HepG2 (cell line): ENCODE measurements at regions not wholly inside any gene's neighbourhood (a gene's known extent, or its start where the extent isn't known, plus 50 kb on each side); places are given as distances from the start of the nearest gene placed in this dataset.

Source experiments
- ATAC-seq: fragments of 200-7000 bp; cut with Tn5 transposase; 3 replicates; pipeline ENCODE4 v1.9.1; 2020; ENCODE audit warnings: mild to moderate bottlenecking, moderate library complexity
- BruUV-seq: library from RNA; stranded (reverse); fragments of 400-500 nt; replicated peaks from 2 replicates; lab custom pipeline; 2021; lab: Mats Ljungman, UMichigan
- CTCF ChIA-PET: fragments of 300-600 bp; formaldehyde crosslinking; extraction: SDS; loops from one replicate; lab custom pipeline; 2021; ENCODE audit warnings: low total read pairs, inconsistent platforms, low intra/inter-chr PET ratio; lab: Yijun Ruan, JAX
- POLR2A ChIA-PET: fragments of 350-600 bp; sonication (Branson Sonifier 250); formaldehyde crosslinking; loops from one replicate; lab custom pipeline; 2020; ENCODE audit warnings: antibody characterized with exemption, inconsistent platforms; lab: Yijun Ruan, JAX
- DNase-seq: peaks from one replicate; pipeline ENCODE4 v3.0.0-alpha.2; 2015; ENCODE audit warnings: low spot score
- FAIRE-seq: peaks from 3 replicates; lab custom pipeline; 2011; peaks lifted over from hg19 to GRCh38; lab: Jason Lieb, UNC
- H2AFZ ChIP-seq: one replicate; pipeline ENCODE4 v1.6.1; 2011; ENCODE audit warnings: low read length, inconsistent platforms
- H3K27ac ChIP-seq: fragments of 300-600 bp; 3 replicates; pipeline ENCODE4 v1.8.0; 2011; ENCODE audit warnings: mixed run types, mild to moderate bottlenecking, mixed read lengths, low read length, inconsistent platforms; ENCODE audit not compliant: insufficient read depth; ENCODE audit errors: extremely low read length
- H3K27me3 ChIP-seq, 2 experiments: fragments of 200-600 bp in 1 of 2; 2 replicates in 1 of 2; 3 replicates in 1 of 2; pipeline versions ENCODE4 v1.6.0 to v1.8.0; 2011; ENCODE audit warnings: low read length in 2 of 2, mild to moderate bottlenecking in 2 of 2, moderate library complexity in 2 of 2, inconsistent platforms in 1 of 2; ENCODE audit not compliant: insufficient read depth in 2 of 2, control insufficient read depth in 1 of 2
- H3K36me3 ChIP-seq, 2 experiments: fragments of 200-600 bp in 1 of 2; replicated peaks in 1 of 2; 2 replicates in 1 of 2; 3 replicates in 1 of 2; pipeline versions ENCODE4 v1.5.1 to v1.8.0; 2011; ENCODE audit warnings: low read length in 2 of 2, inconsistent platforms in 1 of 2; ENCODE audit not compliant: insufficient read depth in 2 of 2, control insufficient read depth in 1 of 2
- H3K4me1 ChIP-seq: 2 replicates; pipeline ENCODE4 v1.5.1; 2012; ENCODE audit warnings: low read length, inconsistent platforms; ENCODE audit not compliant: insufficient read depth
- H3K4me2 ChIP-seq: 2 replicates; pipeline ENCODE4 v1.6.0; 2011; ENCODE audit warnings: low read depth, low read length, inconsistent platforms
- H3K4me3 ChIP-seq, 3 experiments: fragments of 200-600 bp in 1 of 3; sonication (generic), shearing (Covaris generic) in 1 of 3; replicated peaks in 1 of 3; 2 replicates each; pipeline ENCODE4 v1.5.1; 2011 to 2016; ENCODE audit warnings: low read length in 3 of 3, inconsistent platforms in 2 of 3, low read depth in 2 of 3, mild to moderate bottlenecking in 2 of 3, control low read depth in 1 of 3, mixed read lengths in 1 of 3; ENCODE audit not compliant: insufficient read depth in 1 of 3
- H3K79me2 ChIP-seq: one replicate; pipeline ENCODE4 v1.6.1; 2011; ENCODE audit warnings: low read length, inconsistent platforms; ENCODE audit not compliant: insufficient read depth
- H3K9ac ChIP-seq: 2 replicates; pipeline ENCODE4 v1.6.0; 2011; ENCODE audit warnings: mild to moderate bottlenecking, low read depth, low read length, inconsistent platforms; ENCODE audit not compliant: insufficient read depth
- H3K9me3 ChIP-seq: 2 replicates; pipeline ENCODE4 v1.5.1; 2012; ENCODE audit warnings: mild to moderate bottlenecking, low read length
- H4K20me1 ChIP-seq: 2 replicates; pipeline ENCODE4 v1.6.0; 2011; ENCODE audit warnings: inconsistent platforms, mild to moderate bottlenecking, low read length, moderate library complexity; ENCODE audit not compliant: insufficient read depth
- ATF7 ChIP-seq, 2 experiments: fragments of 450-650 bp in 1 of 2; sonication (generic) in 1 of 2; formaldehyde crosslinking in 1 of 2; IDR thresholded peaks; 2 replicates each; pipeline versions ENCODE4 v1.4.0 to v1.6.1; 2016 to 2020; ENCODE audit warnings: antibody characterized with exemption in 1 of 2, mild to moderate bottlenecking in 1 of 2, missing genetic modification reagents in 1 of 2
- ATF7-NPFF ChIP-seq: sonication (generic); formaldehyde crosslinking; IDR thresholded peaks from 2 replicates; pipeline ENCODE4 v1.8.1; 2023; ENCODE audit warnings: mild to moderate bottlenecking, low read depth, missing genetic modification reagents, moderate library complexity
- CTCF ChIP-seq: sonication (generic); formaldehyde crosslinking; IDR thresholded peaks from 2 replicates; pipeline ENCODE4 v1.5.0; 2020; ENCODE audit warnings: mild to moderate bottlenecking, missing genetic modification reagents, moderate library complexity
- E2F2 ChIP-seq: sonication (generic); formaldehyde crosslinking; IDR thresholded peaks from 2 replicates; pipeline ENCODE4 v1.4.0; 2020; ENCODE audit warnings: missing genetic modification reagents, borderline replicate concordance
- HNRNPK ChIP-seq: fragments of 200-400 bp; formaldehyde crosslinking; IDR thresholded peaks from 2 replicates; pipeline ENCODE4 v1.6.1; 2018; ENCODE audit warnings: low read length, low read depth, moderate library complexity, mild to moderate bottlenecking; ENCODE audit not compliant: poor library complexity, severe bottlenecking
- MLLT10 ChIP-seq: sonication (generic); formaldehyde crosslinking; IDR thresholded peaks from 2 replicates; pipeline ENCODE4 v1.4.0; 2020; ENCODE audit warnings: missing genetic modification reagents
- SP4 ChIP-seq: sonication (generic); formaldehyde crosslinking; IDR thresholded peaks from 2 replicates; pipeline ENCODE4 v1.8.1; 2023; ENCODE audit warnings: mild to moderate bottlenecking, missing genetic modification reagents
- ZNF260 ChIP-seq: sonication (generic); formaldehyde crosslinking; IDR thresholded peaks from 2 replicates; pipeline ENCODE4 v1.4.0; 2020; ENCODE audit warnings: missing genetic modification reagents, low read depth, mild to moderate bottlenecking, borderline replicate concordance
- ZNF44 ChIP-seq: sonication (generic); formaldehyde crosslinking; IDR thresholded peaks from 2 replicates; pipeline ENCODE4 v1.5.1; 2020; ENCODE audit warnings: mild to moderate bottlenecking, missing genetic modification reagents
- ZNF552 ChIP-seq: sonication (generic); formaldehyde crosslinking; IDR thresholded peaks from 2 replicates; pipeline ENCODE4 v1.9.0; 2022; ENCODE audit warnings: missing genetic modification reagents, mild to moderate bottlenecking, borderline replicate concordance
- ZNF614 ChIP-seq: IDR thresholded peaks from 2 replicates; pipeline ENCODE4 v1.6.1; 2018; ENCODE audit warnings: missing biosample characterization, missing genetic modification reagents, inconsistent platforms, borderline replicate concordance
- ZNF816 ChIP-seq: sonication (generic); formaldehyde crosslinking; IDR thresholded peaks from 2 replicates; pipeline ENCODE4 v1.8.0; 2022; ENCODE audit warnings: missing genetic modification reagents, mild to moderate bottlenecking, borderline replicate concordance
- ZNF878 ChIP-seq: sonication (generic); formaldehyde crosslinking; IDR thresholded peaks from 2 replicates; pipeline ENCODE4 v1.8.1; 2023; ENCODE audit warnings: mild to moderate bottlenecking, missing genetic modification reagents, moderate library complexity
- WGBS: methylation state at CpG from one replicate; pipeline ENCODE4 v1.1.6; 2017; ENCODE audit warnings: low lambda C conversion rate; 5-methylcytosine and 5-hydroxymethylcytosine counted together
- in situ Hi-C: cut with HindIII; loops from 2 replicates; pipeline ENCODE4 v1.10.0; 2017; ENCODE audit warnings: low pct_unique_long_range_greater_than_20kb; ENCODE audit not compliant: extremely low pct_ligation_motif_present
- intact Hi-C: fragments of 100-400 bp; cut with micrococcal nuclease; formaldehyde crosslinking; loops from one replicate; pipeline ENCODE4 v1.10.0; 2022; ENCODE audit not compliant: unreplicated experiment
- TF ChIP-seq, protein P1 (sequence below): sonication (generic); formaldehyde crosslinking; IDR thresholded peaks from 2 replicates; pipeline ENCODE4 v1.5.0; 2020; ENCODE audit warnings: missing genetic modification reagents, mild to moderate bottlenecking, borderline replicate concordance

GRCh38 chr5:34525761-34526160, 130.4 kb upstream of the RAI14 start:
- TF ChIP-seq E2F2 (CRISPR knock-in tag) (no peak), ATF7 (IDR thresholded peaks at IDR 0.05) (no peak), ATF7 (CRISPR knock-in tag; IDR thresholded peaks at IDR 0.05) (no peak), ZNF816 (CRISPR knock-in tag) (no peak), MLLT10 (CRISPR knock-in tag) (no peak), ZNF552 (CRISPR knock-in tag) (no peak), ATF7-NPFF (CRISPR knock-in tag) (no peak), ZNF878 (CRISPR knock-in tag) (no peak), HNRNPK (no peak), ZNF614 (CRISPR knock-in tag) (no peak), ZNF260 (CRISPR knock-in tag) (no peak), CTCF (CRISPR knock-in tag) (no peak), ZNF44 (CRISPR knock-in tag) (no peak), SP4 (CRISPR knock-in tag) (no peak)
- TF ChIP-seq, protein P1, sequence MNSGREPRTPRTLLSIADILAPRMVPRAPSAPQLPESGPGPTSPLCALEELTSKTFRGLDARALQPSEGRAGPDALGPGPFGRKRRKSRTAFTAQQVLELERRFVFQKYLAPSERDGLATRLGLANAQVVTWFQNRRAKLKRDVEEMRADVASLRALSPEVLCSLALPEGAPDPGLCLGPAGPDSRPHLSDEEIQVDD (CRISPR knock-in tag), result no peak
- H3K4me1 ChIP-seq, result peaks cover 21% of the 10 kb centered on the region
- ATAC-seq, result no peak

More at GRCh38 chr5:34525761-34526160, 130.4 kb upstream of the RAI14 start:
- H3K4me2 ChIP-seq, result no peak overlapping the region
- H3K9ac ChIP-seq, result no peak overlapping the region
- no peak overlapping the region for H2AFZ ChIP-seq
- FAIRE-seq, result no peak
- intact Hi-C loops (no loop called here), in situ Hi-C loops (no loop called here)
- no TSS peak for BruUV-seq
- no peaks in the 10 kb centered on the region for H3K79me2 ChIP-seq
- H3K9me3 ChIP-seq, result no peaks in the 10 kb centered on the region
- no peaks in the 10 kb centered on the region for H3K36me3 ChIP-seq
- POLR2A ChIA-PET, result no interaction called here
- no peaks in the 10 kb centered on the region for H4K20me1 ChIP-seq
- no peaks in the 10 kb centered on the region for H3K27me3 ChIP-seq
- no peak for DNase-seq
- WGBS, result 35% methylated on average over 3 of the region's 6 CpGs
- no peak overlapping the region for H3K27ac ChIP-seq
- CTCF ChIA-PET, result interaction anchor here (1.1 kb wide), 1 partner anchor 373 kb away, joined by 3 read pairs; no protein-coding TSS in a partner anchor
- H3K4me3 ChIP-seq, result no peak overlapping the region
